ENCODE measurements at regions not wholly inside any gene's neighbourhood (a gene's known extent, or its start where the extent isn't known, plus 50 kb on each side); places are given as distances from the start of the nearest gene placed in this dataset.

- in situ Hi-C loops (cut with MboI; ENCODE audit: low sequenced_read_pairs): no loop called here
These were observed 255.2 kb downstream of the RAD51AP2 start for GRCh38 chr2:17262854-17263569.

- in situ Hi-C loops (cut with MboI; ENCODE audit: low sequenced_read_pairs): no loop called here
These were observed 258.6 kb downstream of the RAD51AP2 start for GRCh38 chr2:17259613-17260012.

- in situ Hi-C loops (cut with MboI; ENCODE audit: low sequenced_read_pairs): no loop called here
These were observed 259.4 kb downstream of the RAD51AP2 start for GRCh38 chr2:17258861-17259260.

- in situ Hi-C loops (cut with MboI; ENCODE audit: low sequenced_read_pairs): no loop called here
These were observed 260.9 kb downstream of the RAD51AP2 start for GRCh38 chr2:17257189-17257909.

GRCh38 chr2:17255071-17255470, 263.2 kb downstream of the RAD51AP2 start:
- in situ Hi-C loops (cut with MboI; ENCODE audit: low sequenced_read_pairs): no loop called here

GRCh38 chr2:17254421-17254820, 263.8 kb downstream of the RAD51AP2 start:
- in situ Hi-C loops (cut with MboI; ENCODE audit: low sequenced_read_pairs): no loop called here

GRCh38 chr2:17252258-17252657, 266.0 kb downstream of the RAD51AP2 start:
- in situ Hi-C loops (cut with MboI; ENCODE audit: low sequenced_read_pairs): no loop called here

GRCh38 chr2:17251171-17251570, 267.1 kb downstream of the RAD51AP2 start:
- in situ Hi-C loops (cut with MboI; ENCODE audit: low sequenced_read_pairs): no loop called here

GRCh38 chr2:17249249-17249648, 269.0 kb downstream of the RAD51AP2 start:
- in situ Hi-C loops (cut with MboI; ENCODE audit: low sequenced_read_pairs): no loop called here

GRCh38 chr2:17245906-17246305, 272.3 kb downstream of the RAD51AP2 start:
- in situ Hi-C loops (cut with MboI; ENCODE audit: low sequenced_read_pairs): no loop called here

GRCh38 chr2:17242813-17243485, 275.3 kb downstream of the RAD51AP2 start:
- in situ Hi-C loops (cut with MboI; ENCODE audit: low sequenced_read_pairs): no loop called here

- in situ Hi-C loops (cut with MboI; ENCODE audit: low sequenced_read_pairs): no loop called here
These were observed 278.7 kb downstream of the RAD51AP2 start for GRCh38 chr2:17239550-17239949.

- in situ Hi-C loops (cut with MboI; ENCODE audit: low sequenced_read_pairs): no loop called here
These were observed 283.1 kb downstream of the RAD51AP2 start for GRCh38 chr2:17235167-17235566.

- in situ Hi-C loops (cut with MboI; ENCODE audit: low sequenced_read_pairs): no loop called here
These were observed 285.3 kb downstream of the RAD51AP2 start for GRCh38 chr2:17232776-17233556.

GRCh38 chr2:17231394-17231965, 286.8 kb downstream of the RAD51AP2 start:
- in situ Hi-C loops (cut with MboI; ENCODE audit: low sequenced_read_pairs): no loop called here

- in situ Hi-C loops (cut with MboI; ENCODE audit: low sequenced_read_pairs): no loop called here
These were observed 288.8 kb downstream of the RAD51AP2 start for GRCh38 chr2:17229414-17229813.

GRCh38 chr2:17228461-17228860, 289.8 kb downstream of the RAD51AP2 start:
- in situ Hi-C loops (cut with MboI; ENCODE audit: low sequenced_read_pairs): no loop called here

GRCh38 chr2:17227856-17228255, 290.4 kb downstream of the RAD51AP2 start:
- in situ Hi-C loops (cut with MboI; ENCODE audit: low sequenced_read_pairs): no loop called here

GRCh38 chr2:17226941-17227490, 291.2 kb downstream of the RAD51AP2 start:
- in situ Hi-C loops (cut with MboI; ENCODE audit: low sequenced_read_pairs): no loop called here

- in situ Hi-C loops (cut with MboI; ENCODE audit: low sequenced_read_pairs): no loop called here
These were observed 295.0 kb downstream of the RAD51AP2 start for GRCh38 chr2:17223211-17223610.

All from HL-60/S4 treated with retinoic acid at 250 ng/mL for 4 days and 3 days (cell line).